ENCODE measurements at regions not wholly inside any gene's neighbourhood (a gene's known extent, or its start where the extent isn't known, plus 50 kb on each side); places are given as distances from the start of the nearest gene placed in this dataset.

GRCh38 chr4:111048316-111048715, 425.4 kb upstream of the PITX2 start:
- TF ChIP-seq POLR2AphosphoS5 (IDR thresholded peaks at IDR 0.05; ENCODE audit: low read depth, low read length) (no peak), POLR2A (IDR thresholded peaks at IDR 0.05; ENCODE audit: low read depth, low read length) (no peak)
